ENCODE measurements at regions not wholly inside any gene's neighbourhood (a gene's known extent, or its start where the extent isn't known, plus 50 kb on each side); places are given as distances from the start of the nearest gene placed in this dataset.

DNA sequence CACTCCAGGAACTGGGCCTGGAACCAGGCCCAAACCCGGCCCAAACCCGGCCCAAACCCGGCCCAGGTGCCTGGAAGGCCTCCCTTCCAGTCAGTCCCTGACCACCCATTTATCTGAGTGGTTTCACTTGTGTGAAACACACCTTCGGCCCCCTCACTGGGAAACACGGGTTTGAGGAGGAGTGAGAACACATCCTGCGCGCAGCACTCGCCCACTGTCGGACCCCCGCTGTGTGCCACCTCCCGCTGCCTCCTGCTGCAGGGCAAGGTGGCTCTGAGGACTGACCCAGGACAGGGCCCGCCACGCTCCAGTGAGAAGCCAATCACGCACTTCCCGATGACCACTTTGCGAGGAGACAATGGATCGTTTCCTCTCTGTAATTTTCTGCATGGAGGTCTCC is 197.5 kb downstream of the BUB3 start:
- no peaks in the 10 kb centered on the region for H4K20me1 ChIP-seq (ENCODE audit: control insufficient read depth, extremely low read depth, insufficient read depth, low read length)
- DNase-seq (ENCODE audit: low read depth, low spot score) (no peak), FAIRE-seq (no peak)
- no peaks in the 10 kb centered on the region for H3K79me2 ChIP-seq (ENCODE audit: control insufficient read depth, insufficient read depth, low read length)
- no peaks in the 10 kb centered on the region for H3K27me3 ChIP-seq (ENCODE audit: control insufficient read depth, extremely low read depth, insufficient read depth, low read length)
- no peak overlapping the region for H2AFZ ChIP-seq (ENCODE audit: control insufficient read depth, low read length)
- dilution Hi-C loops (cut with MboI; ENCODE audit: extremely low pct_ligation_motif_present, low sequenced_read_pairs) = no loop called here
- no peak overlapping the region for H3K4me3 ChIP-seq (ENCODE audit: control insufficient read depth in 2 of 3, extremely low read depth in 1 of 3, insufficient read depth in 2 of 3, low read depth in 1 of 3, low read length in 3 of 3)
- TF ChIP-seq, protein P1, sequence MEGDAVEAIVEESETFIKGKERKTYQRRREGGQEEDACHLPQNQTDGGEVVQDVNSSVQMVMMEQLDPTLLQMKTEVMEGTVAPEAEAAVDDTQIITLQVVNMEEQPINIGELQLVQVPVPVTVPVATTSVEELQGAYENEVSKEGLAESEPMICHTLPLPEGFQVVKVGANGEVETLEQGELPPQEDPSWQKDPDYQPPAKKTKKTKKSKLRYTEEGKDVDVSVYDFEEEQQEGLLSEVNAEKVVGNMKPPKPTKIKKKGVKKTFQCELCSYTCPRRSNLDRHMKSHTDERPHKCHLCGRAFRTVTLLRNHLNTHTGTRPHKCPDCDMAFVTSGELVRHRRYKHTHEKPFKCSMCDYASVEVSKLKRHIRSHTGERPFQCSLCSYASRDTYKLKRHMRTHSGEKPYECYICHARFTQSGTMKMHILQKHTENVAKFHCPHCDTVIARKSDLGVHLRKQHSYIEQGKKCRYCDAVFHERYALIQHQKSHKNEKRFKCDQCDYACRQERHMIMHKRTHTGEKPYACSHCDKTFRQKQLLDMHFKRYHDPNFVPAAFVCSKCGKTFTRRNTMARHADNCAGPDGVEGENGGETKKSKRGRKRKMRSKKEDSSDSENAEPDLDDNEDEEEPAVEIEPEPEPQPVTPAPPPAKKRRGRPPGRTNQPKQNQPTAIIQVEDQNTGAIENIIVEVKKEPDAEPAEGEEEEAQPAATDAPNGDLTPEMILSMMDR (optimal IDR thresholded peaks at IDR 0.05 in 1 of 3, IDR thresholded peaks at IDR 0.05 in 1 of 3, conservative IDR thresholded peaks at IDR 0.05 in 1 of 3; ENCODE audit: extremely low read depth in 1 of 3, insufficient read depth in 2 of 3, low read length in 3 of 3) = no peak
- TF ChIP-seq EZH2 (IDR thresholded peaks at IDR 0.05; ENCODE audit: low read length) = no peak
- no peaks in the 10 kb centered on the region for H3K4me1 ChIP-seq (ENCODE audit: control insufficient read depth, extremely low read depth, insufficient read depth, low read length)
- no peaks in the 10 kb centered on the region for H3K36me3 ChIP-seq (ENCODE audit: control insufficient read depth in 2 of 2, extremely low read depth in 1 of 2, insufficient read depth in 2 of 2, low read length in 2 of 2)
- H3K9me1 ChIP-seq (ENCODE audit: control insufficient read depth, extremely low read depth, insufficient read depth, low read length) = no peaks in the 10 kb centered on the region
- no peaks in the 10 kb centered on the region for H3K9me3 ChIP-seq (ENCODE audit: control insufficient read depth, low read depth, low read length)
- H3K27ac ChIP-seq (ENCODE audit: control insufficient read depth, insufficient read depth, low read length) = no peak overlapping the region
- no peak overlapping the region for H3K9ac ChIP-seq (ENCODE audit: control insufficient read depth, extremely low read depth, insufficient read depth, low read length)
- no peak overlapping the region for H3K4me2 ChIP-seq (ENCODE audit: control insufficient read depth, extremely low read depth, insufficient read depth, low read depth, low read length)

DNA sequence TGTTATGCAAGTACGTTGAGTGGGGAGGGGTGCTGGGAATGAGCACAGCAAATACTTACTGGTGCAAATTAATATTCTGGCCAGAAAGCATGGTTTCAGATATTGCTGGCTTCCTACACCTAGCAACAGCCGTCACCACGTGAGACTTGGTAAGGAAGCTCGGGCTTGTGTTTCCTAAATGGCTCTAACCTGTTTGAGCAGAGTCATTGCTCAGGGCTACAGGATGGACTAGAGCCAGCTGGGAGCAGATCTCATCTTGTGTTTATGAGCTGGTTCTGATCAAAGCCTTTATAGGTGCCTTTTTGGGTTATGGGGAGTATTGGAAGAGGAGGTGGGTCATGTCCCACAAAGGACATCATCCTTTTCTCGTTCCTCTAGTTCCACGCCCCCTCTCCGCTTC is 200.3 kb downstream of the BUB3 start:
- DNase-seq (ENCODE audit: low read depth, low spot score) (no peak), FAIRE-seq (no peak)
- no peak overlapping the region for H3K4me3 ChIP-seq (ENCODE audit: control insufficient read depth in 2 of 3, extremely low read depth in 1 of 3, insufficient read depth in 2 of 3, low read depth in 1 of 3, low read length in 3 of 3)
- no peak overlapping the region for H3K4me2 ChIP-seq (ENCODE audit: control insufficient read depth, extremely low read depth, insufficient read depth, low read depth, low read length)
- H3K9ac ChIP-seq (ENCODE audit: control insufficient read depth, extremely low read depth, insufficient read depth, low read length) = no peak overlapping the region
- TF ChIP-seq EZH2 (IDR thresholded peaks at IDR 0.05; ENCODE audit: low read length) = no peak
- TF ChIP-seq, protein P1 (optimal IDR thresholded peaks at IDR 0.05 in 1 of 3, IDR thresholded peaks at IDR 0.05 in 1 of 3, conservative IDR thresholded peaks at IDR 0.05 in 1 of 3; ENCODE audit: extremely low read depth in 1 of 3, insufficient read depth in 2 of 3, low read length in 3 of 3) = no peak
- H3K4me1 ChIP-seq (ENCODE audit: control insufficient read depth, extremely low read depth, insufficient read depth, low read length) = no peaks in the 10 kb centered on the region
- no peak overlapping the region for H2AFZ ChIP-seq (ENCODE audit: control insufficient read depth, low read length)
- no peaks in the 10 kb centered on the region for H3K79me2 ChIP-seq (ENCODE audit: control insufficient read depth, insufficient read depth, low read length)
- H4K20me1 ChIP-seq (ENCODE audit: control insufficient read depth, extremely low read depth, insufficient read depth, low read length) = no peaks in the 10 kb centered on the region
- H3K27ac ChIP-seq (ENCODE audit: control insufficient read depth, insufficient read depth, low read length) = no peak overlapping the region
- no peaks in the 10 kb centered on the region for H3K36me3 ChIP-seq (ENCODE audit: control insufficient read depth in 2 of 2, extremely low read depth in 1 of 2, insufficient read depth in 2 of 2, low read length in 2 of 2)
- dilution Hi-C loops (cut with MboI; ENCODE audit: extremely low pct_ligation_motif_present, low sequenced_read_pairs) = no loop called here
- H3K9me1 ChIP-seq (ENCODE audit: control insufficient read depth, extremely low read depth, insufficient read depth, low read length) = no peaks in the 10 kb centered on the region
- H3K27me3 ChIP-seq (ENCODE audit: control insufficient read depth, extremely low read depth, insufficient read depth, low read length) = no peaks in the 10 kb centered on the region
- H3K9me3 ChIP-seq (ENCODE audit: control insufficient read depth, low read depth, low read length) = no peaks in the 10 kb centered on the region
